ENCODE measurements at regions not wholly inside any gene's neighbourhood (a gene's known extent, or its start where the extent isn't known, plus 50 kb on each side); places are given as distances from the start of the nearest gene placed in this dataset.

DNA sequence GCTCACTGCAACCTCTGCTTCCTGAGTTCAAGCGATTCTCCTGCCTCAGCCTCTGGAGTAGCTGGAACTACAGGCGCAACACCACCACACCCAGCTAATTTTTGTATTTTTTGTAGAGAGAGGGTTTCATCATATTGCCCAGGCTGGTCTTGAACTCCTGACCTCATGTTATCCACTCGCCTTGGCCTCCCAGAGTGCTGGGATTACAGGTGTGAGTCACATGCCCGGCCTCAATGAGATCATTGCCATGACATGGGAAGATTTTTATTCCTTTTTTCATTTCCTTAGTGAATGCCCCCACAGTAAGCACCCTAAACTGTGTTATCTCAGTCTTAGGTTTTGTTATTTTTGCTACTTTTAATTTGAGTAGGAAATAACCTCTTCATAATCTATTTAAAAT lies 977.9 kb downstream of the BRINP3 start:
- no peak for DNase-seq

DNA sequence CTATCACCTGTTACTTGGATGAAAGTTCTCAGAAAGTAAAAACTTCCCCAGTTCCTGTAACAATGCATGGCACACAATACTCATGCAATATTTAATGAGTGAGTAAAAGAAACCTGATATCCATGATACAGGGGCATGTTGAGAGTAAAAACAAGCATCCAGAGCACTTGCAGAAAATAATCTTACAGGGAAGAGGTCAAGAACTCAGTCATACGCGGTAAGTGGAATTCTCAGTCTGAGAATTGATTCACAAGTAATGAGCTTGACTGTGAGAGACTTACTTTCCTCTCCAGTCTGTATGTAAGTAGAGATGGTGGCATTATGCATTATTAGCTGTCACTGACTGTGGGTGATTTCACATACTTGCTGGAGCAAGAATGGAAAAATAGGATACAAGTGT lies 976.9 kb downstream of the BRINP3 start:
- no peak for DNase-seq

DNA sequence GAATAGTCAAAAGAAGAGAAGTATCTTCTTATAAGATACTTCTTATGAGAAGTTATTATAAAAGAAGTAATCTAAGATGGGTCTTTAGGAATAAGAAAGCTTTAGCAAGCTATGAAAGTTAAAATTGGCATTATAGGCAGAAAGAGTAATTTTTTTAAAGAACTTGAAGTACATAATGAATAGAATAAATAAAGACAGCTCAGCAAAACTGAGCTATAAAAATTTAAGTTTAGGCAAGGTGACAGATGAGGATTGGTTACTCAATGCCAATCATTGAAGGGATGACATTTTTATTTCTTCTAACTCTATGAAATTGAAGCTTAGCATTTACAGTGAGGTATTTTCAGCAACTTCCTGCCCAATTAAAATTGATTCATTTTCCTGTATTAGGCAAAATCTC lies 966.8 kb downstream of the BRINP3 start:
- no peak for DNase-seq

DNA sequence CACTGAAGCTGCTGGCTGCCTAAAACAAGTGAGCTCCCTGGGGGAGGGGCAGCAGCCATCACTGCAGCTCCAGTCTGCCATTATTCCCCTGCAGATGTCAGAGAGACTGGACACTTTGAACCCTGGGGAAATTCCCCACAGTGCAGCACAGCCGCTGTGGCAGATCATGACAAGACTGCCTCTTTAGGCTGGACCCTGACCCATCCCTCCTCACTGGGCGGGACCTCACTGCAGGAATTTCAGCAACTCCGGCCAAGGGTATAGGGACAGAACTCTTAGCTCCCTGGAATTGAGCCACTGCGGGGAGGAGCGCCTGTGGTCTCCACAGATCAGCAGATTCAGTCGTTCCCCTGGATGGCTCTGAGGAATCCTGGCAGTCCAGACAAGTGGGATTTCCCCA lies 964.6 kb downstream of the BRINP3 start:
- DNase-seq = no peak

- no peak for DNase-seq
Measured at GRCh38 chr1:189522441-189522840, 955.2 kb downstream of the BRINP3 start.

DNA sequence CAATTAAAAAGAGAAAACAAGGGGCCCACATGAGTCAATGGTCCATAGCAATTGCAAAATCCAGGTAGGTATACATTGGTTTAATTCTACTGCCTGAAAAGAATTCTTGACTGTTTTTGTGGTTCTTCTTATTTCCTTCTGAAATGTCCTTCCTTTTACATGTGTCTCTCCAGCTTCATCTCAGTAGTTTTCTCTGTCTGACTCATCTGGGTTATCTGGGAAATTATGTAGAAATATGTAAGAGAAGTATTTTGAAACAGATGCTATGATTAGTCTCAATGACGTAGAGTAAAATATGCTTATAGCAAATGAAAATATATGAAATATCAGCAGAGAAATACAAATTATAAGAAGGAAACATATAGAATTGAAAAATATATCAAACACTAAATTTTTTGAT lies 953.2 kb downstream of the BRINP3 start:
- DNase-seq = no peak

- no peak for DNase-seq
Measured at GRCh38 chr1:189530162-189530561, 947.5 kb downstream of the BRINP3 start.

DNA sequence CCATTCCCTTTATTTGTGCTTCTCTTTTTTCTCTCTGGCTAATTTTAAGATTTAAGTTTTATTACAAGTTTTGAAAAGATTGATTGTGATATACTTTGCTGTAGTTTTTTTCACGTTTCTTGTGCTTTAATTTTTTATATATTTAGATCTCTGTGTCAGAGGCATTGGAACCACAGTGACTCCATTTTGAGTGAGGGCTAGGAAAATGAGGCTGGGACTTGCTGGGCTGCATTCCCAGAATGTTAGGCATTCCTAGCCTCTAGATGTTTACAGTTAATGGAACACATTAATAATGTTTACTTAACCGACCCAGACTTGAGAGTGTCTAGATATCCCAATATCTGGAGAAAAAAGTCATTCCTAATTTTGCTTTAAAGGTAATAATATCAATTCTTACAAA lies 939.4 kb downstream of the BRINP3 start:
- no peak for DNase-seq

GRCh38 chr1:189550498-189550897 lies 927.2 kb downstream of the BRINP3 start:
- DNase-seq = no peak

DNA sequence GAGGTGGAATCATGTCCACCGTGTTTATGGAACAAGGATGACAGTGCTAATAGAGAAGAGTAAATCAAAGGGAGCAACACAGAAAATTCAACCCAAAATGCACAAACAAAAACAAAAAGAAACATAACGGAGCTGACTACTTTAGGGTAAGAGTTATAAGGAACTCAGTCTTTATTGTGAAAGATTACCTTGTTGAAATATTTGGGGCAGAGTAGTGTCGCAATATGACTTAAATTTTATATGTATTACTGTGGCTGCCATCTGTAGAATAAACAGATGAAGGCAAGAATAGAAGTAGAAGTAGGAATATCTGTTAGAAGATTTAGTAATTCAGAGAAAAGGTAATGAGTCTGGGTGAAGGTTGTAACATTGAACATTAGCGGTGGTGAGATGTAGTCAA lies 913.9 kb downstream of the BRINP3 start:
- DNase-seq = no peak

GRCh38 chr1:189567890-189568289 lies 909.8 kb downstream of the BRINP3 start:
- no peak for DNase-seq

- no peak for DNase-seq
Measured at GRCh38 chr1:189596197-189596596, 881.5 kb downstream of the BRINP3 start.

GRCh38 chr1:189597083-189597482 lies 880.6 kb downstream of the BRINP3 start:
- DNase-seq = no peak

GRCh38 chr1:189605226-189605625 lies 872.4 kb downstream of the BRINP3 start:
- no peak for DNase-seq

DNA sequence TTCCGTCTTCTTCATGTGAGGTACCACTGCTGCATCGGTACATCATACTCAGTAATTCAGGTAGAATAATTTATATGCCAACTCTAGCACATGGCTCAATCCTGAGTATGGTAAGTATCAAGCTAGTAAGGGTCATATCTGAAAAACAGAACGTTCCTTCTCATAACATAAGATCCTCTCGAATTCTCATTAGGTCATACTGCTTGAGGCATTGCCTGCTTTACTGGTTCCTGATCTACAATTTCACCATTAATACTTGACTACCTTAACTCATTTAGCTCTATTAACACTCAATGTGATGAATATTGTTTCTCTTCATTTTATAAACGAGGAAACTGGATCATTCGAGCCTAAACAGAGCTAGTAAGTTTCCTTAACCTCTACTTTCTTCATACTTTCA lies 871.6 kb downstream of the BRINP3 start:
- DNase-seq = no peak

- no peak for DNase-seq
Measured at GRCh38 chr1:189606795-189607476, 870.7 kb downstream of the BRINP3 start.

- no peak for DNase-seq
Measured at GRCh38 chr1:189607477-189608096, 870.1 kb downstream of the BRINP3 start.

GRCh38 chr1:189609167-189609566 lies 868.5 kb downstream of the BRINP3 start:
- no peak for DNase-seq

DNA sequence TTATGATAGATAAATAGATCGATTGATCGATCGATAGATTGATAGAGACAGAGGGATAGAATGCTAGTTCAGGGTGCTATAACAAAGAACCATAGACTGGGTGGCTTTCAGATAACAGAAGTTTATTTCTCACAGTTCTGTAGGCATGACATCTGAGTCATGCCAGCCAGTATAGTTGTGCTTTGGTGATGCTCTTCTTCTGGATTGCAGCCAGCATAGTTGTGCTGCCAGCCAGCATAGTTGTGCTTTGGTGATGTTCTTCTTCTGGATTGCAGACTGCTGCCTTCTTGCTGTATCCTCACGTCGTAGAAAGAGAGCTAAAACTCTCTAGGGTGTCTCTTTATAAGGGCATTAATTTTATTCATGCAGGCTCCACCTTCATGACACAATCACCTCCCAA lies 860.8 kb downstream of the BRINP3 start:
- no peak for DNase-seq

DNA sequence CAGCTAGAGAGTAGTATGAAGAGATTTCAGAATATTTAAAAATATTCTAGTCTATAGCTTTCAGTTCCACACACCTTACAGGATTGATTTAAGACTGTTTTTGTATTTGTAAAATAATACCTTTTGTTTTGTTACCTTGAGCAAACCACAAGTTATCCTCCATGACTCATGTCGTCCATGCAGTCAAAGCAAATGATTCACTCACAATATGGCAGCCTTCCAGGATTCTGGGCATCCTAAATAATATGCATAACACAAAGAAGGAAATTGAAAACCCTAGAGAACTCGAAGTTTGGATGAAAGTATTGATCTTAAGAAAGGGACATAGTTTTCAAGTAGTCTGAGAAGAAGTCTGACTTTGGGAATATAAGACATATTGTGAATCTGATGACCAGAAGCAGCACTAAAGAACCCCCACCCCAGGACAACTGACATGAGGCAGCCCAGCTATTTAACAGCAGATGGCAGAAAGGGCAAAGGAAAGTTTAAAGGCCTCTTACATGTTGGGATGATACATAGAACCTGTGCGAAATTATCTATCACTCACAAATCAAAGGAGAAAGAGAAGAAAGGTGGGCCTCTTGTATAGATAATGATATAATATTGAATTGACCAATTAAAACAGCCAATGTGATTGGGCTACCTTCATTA lies 857.9 kb downstream of the BRINP3 start:
- DNase-seq = no peak

- no peak for DNase-seq
Measured at GRCh38 chr1:189620471-189620870, 857.2 kb downstream of the BRINP3 start.

GRCh38 chr1:189623336-189623735 lies 854.3 kb downstream of the BRINP3 start:
- DNase-seq = no peak

DNA sequence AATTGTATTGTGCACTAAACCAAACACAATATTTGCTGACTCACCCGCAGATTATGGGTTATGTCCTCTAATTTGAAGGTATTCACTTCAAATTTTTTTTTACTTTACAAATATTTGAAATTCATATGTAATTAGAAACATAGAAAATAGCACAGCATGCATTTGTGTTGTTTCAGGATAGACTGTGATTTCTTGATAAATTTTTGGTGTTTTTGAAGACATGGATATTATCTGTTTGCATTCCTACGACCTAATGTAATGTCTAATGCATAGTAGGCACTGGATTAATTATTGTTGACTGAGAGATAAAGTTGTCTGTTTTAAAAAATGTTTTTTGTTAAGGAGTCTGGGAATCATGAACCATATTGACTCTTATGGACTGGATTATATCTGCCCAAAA lies 850.2 kb downstream of the BRINP3 start:
- no peak for DNase-seq

- no peak for DNase-seq
Measured at GRCh38 chr1:189628857-189629256, 848.8 kb downstream of the BRINP3 start.

GRCh38 chr1:189633658-189634057 lies 844.0 kb downstream of the BRINP3 start:
- no peak for DNase-seq
